ENCODE measurements at regions not wholly inside any gene's neighbourhood (a gene's known extent, or its start where the extent isn't known, plus 50 kb on each side); places are given as distances from the start of the nearest gene placed in this dataset.

DNA sequence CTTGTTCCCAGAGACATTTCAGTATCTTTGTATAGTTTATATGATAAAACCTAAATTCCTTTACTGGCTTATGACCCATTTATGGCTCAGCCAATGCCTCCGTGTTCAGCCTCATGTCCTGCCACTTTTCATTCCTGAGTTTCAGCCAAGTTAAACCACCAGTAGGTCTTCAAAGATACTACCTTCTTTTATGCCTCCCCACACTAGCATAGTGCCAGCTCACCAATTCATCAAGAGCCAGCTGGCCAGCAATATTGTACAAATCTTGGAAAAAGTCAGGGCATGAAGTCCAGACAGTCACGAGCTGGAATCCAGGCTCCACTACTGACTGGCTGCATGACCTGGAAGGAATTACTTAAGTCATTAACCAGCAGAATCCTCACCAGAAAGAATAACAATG, 446.0 kb downstream of the GPATCH2 start:
- DNase-seq (ENCODE audit: low read depth): no peak
- no peak overlapping the region for H3K4me3 ChIP-seq (replicated peaks; ENCODE audit: low read depth, low read length)

DNA sequence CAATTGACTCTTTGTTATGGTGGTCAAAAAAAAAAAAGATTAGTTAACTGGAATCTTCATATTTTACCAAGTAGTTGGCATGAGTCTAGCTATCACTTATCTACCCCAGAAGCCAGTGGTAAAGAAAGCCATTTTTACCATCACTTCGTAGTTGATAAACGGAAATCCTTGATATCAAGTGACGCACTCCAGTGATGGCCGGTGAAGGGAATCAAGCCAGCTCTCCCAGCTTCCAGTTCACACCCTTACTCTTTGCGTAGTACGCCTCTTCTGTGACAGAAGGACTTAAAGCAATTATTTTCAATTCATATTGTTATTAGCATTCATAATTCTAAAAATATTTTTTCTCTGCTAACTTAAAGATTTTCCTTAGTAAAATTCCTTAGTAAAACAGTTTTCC, 447.9 kb downstream of the GPATCH2 start:
- DNase-seq (ENCODE audit: low read depth): no peak

More for the DNA sequence above, 446.0 kb downstream of the GPATCH2 start:
- TF ChIP-seq, protein P1, sequence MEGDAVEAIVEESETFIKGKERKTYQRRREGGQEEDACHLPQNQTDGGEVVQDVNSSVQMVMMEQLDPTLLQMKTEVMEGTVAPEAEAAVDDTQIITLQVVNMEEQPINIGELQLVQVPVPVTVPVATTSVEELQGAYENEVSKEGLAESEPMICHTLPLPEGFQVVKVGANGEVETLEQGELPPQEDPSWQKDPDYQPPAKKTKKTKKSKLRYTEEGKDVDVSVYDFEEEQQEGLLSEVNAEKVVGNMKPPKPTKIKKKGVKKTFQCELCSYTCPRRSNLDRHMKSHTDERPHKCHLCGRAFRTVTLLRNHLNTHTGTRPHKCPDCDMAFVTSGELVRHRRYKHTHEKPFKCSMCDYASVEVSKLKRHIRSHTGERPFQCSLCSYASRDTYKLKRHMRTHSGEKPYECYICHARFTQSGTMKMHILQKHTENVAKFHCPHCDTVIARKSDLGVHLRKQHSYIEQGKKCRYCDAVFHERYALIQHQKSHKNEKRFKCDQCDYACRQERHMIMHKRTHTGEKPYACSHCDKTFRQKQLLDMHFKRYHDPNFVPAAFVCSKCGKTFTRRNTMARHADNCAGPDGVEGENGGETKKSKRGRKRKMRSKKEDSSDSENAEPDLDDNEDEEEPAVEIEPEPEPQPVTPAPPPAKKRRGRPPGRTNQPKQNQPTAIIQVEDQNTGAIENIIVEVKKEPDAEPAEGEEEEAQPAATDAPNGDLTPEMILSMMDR (IDR thresholded peaks at IDR 0.05; ENCODE audit: low read length, missing control alignments): no peak

DNA sequence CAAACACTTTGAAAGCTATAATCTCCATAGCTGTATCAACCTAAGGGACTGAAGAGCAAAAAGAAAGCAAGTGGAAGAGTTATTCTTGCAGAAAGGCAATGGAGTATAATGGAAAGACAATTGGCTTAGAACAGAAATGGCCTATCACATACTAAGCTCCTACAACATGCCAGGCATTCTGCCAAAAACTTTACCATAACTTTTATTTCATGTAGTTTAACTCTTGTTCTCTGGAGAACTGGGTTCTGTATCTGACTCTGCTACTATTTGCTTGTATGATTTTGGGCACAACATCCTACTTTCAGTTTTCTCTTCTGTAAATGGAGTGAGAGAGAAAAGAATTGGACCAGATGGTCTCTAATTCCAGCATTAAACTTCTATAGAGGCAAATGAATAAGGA, 449.1 kb downstream of the GPATCH2 start:
- DNase-seq (ENCODE audit: low read depth): no peak
- no peak overlapping the region for H3K4me3 ChIP-seq (replicated peaks; ENCODE audit: low read depth, low read length)
- TF ChIP-seq, protein P1 (IDR thresholded peaks at IDR 0.05; ENCODE audit: low read length, missing control alignments): no peak

More for the DNA sequence above, 447.9 kb downstream of the GPATCH2 start:
- TF ChIP-seq, protein P1 (IDR thresholded peaks at IDR 0.05; ENCODE audit: low read length, missing control alignments): no peak
- no peak overlapping the region for H3K4me3 ChIP-seq (replicated peaks; ENCODE audit: low read depth, low read length)

DNA sequence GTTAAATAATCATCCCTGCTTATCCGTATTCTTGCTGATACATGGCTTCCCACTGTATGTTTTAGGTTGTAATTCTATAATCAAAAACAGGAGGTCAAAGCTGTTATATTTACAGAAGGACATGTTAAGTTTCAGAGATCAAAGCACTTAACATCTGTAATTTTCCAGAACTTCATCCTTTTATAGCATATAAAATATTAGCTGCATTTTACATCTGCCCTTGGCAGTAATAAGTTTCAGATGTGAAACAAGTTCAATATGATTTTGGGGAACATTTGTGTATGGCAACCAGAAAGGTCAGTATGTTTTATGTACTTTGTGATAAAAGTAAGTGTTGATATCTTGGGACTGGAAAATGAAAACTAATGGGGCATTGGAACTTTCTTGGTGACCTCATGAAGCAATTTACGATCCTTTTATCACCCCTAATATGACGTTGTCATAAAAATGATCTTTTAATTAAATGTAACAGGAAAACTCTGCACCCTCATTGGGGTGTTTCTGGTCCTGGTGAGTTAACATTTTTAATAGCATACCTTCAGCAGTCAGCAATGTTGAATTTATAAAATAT, 449.6 kb downstream of the GPATCH2 start:
- TF ChIP-seq, protein P1 (IDR thresholded peaks at IDR 0.05; ENCODE audit: low read length, missing control alignments): no peak
- H3K4me3 ChIP-seq (replicated peaks; ENCODE audit: low read depth, low read length): no peak overlapping the region
- DNase-seq (ENCODE audit: low read depth): no peak

DNA sequence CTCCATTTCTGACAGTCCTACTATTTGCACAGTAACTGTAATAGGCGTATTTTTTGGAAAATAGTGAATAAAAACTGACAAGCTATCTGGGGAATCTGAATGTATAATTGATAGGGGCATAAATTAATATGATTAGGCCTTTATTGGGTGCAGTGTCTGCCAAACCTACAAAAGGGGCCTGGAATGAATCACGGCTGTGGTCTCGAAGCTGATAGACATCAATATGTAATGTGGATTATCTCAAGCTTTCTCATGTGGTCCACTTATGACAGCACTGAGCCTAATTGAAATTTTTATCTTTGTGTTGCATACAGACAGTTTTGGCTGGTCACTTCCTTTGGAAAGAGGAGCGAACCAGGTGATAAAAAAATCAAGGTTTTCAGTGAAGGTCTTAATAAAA, 450.4 kb downstream of the GPATCH2 start:
- H3K4me3 ChIP-seq (replicated peaks; ENCODE audit: low read depth, low read length): no peak overlapping the region
- no peak for DNase-seq (ENCODE audit: low read depth)
- TF ChIP-seq, protein P1 (IDR thresholded peaks at IDR 0.05; ENCODE audit: low read length, missing control alignments): no peak

DNA sequence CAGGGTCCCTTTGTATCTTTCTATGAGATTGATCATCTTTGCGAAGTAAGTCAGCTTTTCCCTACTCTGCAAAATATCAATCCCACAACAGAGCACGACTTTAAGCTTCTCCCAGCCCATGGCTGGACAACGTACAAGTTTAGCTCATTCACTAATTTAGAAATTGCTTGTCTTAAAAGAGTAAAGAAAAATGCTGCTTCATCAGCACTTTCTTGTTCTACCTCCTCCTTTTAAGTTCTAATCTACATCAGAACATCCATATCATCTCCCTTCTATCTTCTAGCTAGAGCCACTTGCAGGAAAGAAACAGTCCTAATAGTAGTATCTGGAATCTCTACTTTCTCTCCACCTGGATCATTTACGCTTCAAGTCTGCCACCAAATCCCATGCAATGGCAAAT, 441.2 kb upstream of the ESRRG start:
- H3K4me3 ChIP-seq (replicated peaks; ENCODE audit: low read depth, low read length): no peak overlapping the region
- no peak for DNase-seq (ENCODE audit: low read depth)
- TF ChIP-seq, protein P1 (IDR thresholded peaks at IDR 0.05; ENCODE audit: low read length, missing control alignments): no peak

DNA sequence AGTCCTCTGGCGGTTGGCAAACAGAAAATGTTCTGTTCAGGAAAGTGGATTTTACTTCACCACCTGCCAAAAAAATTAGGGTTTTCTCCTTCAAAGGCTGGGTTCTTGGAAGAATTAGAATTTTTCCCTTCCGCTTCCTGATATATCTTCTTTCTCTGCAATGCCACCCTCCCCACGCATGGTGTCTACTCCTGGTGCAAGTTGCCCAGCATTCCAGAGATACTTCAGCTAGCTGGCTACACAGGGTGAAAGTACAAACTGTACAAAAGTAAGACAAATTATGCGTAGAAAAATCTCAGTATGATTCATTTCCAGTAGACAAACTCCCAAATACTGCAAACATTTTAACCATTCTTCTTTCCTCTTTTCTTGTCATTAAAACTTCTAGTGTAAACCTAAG, 430.1 kb upstream of the ESRRG start:
- no peak overlapping the region for H3K4me3 ChIP-seq (replicated peaks; ENCODE audit: low read depth, low read length)
- no peak for DNase-seq (ENCODE audit: low read depth)
- TF ChIP-seq, protein P1 (IDR thresholded peaks at IDR 0.05; ENCODE audit: low read length, missing control alignments): no peak

Data from fibroblast of pulmonary artery (primary cell).